ENCODE measurements at regions not wholly inside any gene's neighbourhood (a gene's known extent, or its start where the extent isn't known, plus 50 kb on each side); places are given as distances from the start of the nearest gene placed in this dataset.

GRCh38 chr12:107616941-107617340 lies 68.7 kb upstream of the PWP1 start:
- intact Hi-C loops (cut with micrococcal nuclease) = no loop called here
- Histone ChIP-seq H4K20me1 (replicated peaks; ENCODE audit: control insufficient read depth, extremely low read depth, insufficient read depth, low read length) (no peaks in the 10 kb centered on the region), H3K4me2 (ENCODE audit: insufficient read depth, low read length) (no peak overlapping the region), H3K27ac (ENCODE audit: insufficient read depth, low read depth, low read length) (no peak overlapping the region), H3K36me3 (ENCODE audit: control insufficient read depth in 2 of 2, extremely low read depth in 1 of 2, insufficient read depth in 2 of 2, low read length in 2 of 2) (no peaks in the 10 kb centered on the region), H3K4me3 (replicated peaks in 1 of 3; ENCODE audit: insufficient read depth in 1 of 3, low read depth in 1 of 3, low read length in 3 of 3) (no peak overlapping the region), H3K9me3 (replicated peaks; ENCODE audit: control insufficient read depth, insufficient read depth, low read length) (no peaks in the 10 kb centered on the region), H3K79me2 (ENCODE audit: control insufficient read depth, insufficient read depth, low read length) (no peaks in the 10 kb centered on the region), H3K27me3 (ENCODE audit: control insufficient read depth in 2 of 2, insufficient read depth in 2 of 2, low read length in 2 of 2) (no peaks in the 10 kb centered on the region), H3K9me1 (replicated peaks; ENCODE audit: control insufficient read depth, extremely low read depth, insufficient read depth, low read length) (no peaks in the 10 kb centered on the region), H2AFZ (ENCODE audit: low read depth, low read length) (no peak overlapping the region), H3K4me1 (ENCODE audit: control insufficient read depth, extremely low read depth, insufficient read depth, low read length) (no peaks in the 10 kb centered on the region), H3K9ac (replicated peaks; ENCODE audit: extremely low read depth, insufficient read depth, low read length) (no peak overlapping the region)
- no peak for FAIRE-seq
- TF ChIP-seq MAX (IDR thresholded peaks at IDR 0.05; ENCODE audit: insufficient read depth, insufficient read length) (no peak), MYC (IDR thresholded peaks at IDR 0.05; ENCODE audit: low read depth, low read length) (no peak), CTCF (IDR thresholded peaks at IDR 0.05; ENCODE audit: extremely low read depth in 1 of 2, insufficient read depth in 1 of 2, low read depth in 1 of 2, low read length in 2 of 2) (no peak), POLR2A (IDR thresholded peaks at IDR 0.05; ENCODE audit: low read depth, low read length) (no peak), GATA2 (IDR thresholded peaks at IDR 0.05; ENCODE audit: insufficient read depth, insufficient read length, low read depth, low read length) (no peak), FOS (IDR thresholded peaks at IDR 0.05; ENCODE audit: borderline replicate concordance, insufficient read depth, low read length) (no peak), EZH2 (IDR thresholded peaks at IDR 0.05; ENCODE audit: borderline replicate concordance, low read depth, low read length, severe bottlenecking) (no peak), POLR2AphosphoS5 (IDR thresholded peaks at IDR 0.05; ENCODE audit: insufficient read depth, low read depth, low read length) (no peak), JUN (IDR thresholded peaks at IDR 0.05; ENCODE audit: borderline replicate concordance, insufficient read depth, insufficient read length, low read depth) (no peak)
- BruUV-seq (replicated peaks) = no TSS peak
- CTCF ChIA-PET = interaction anchor here (2.2 kb wide), 1 partner anchor 9 kb away, joined by 13 read pairs; no protein-coding TSS in a partner anchor
- dilution Hi-C loops (cut with MboI; ENCODE audit: extremely low pct_ligation_motif_present, low sequenced_read_pairs) = loop anchor here (25.0 kb wide), 1 partner anchor 480 kb away; no protein-coding TSS in a partner anchor
- POLR2A ChIA-PET = no interaction called here
- no peak for DNase-seq (ENCODE audit: low read depth, low spot score)
